GM12878 (cell line): ENCODE measurements at regions not wholly inside any gene's neighbourhood (a gene's known extent, or its start where the extent isn't known, plus 50 kb on each side); places are given as distances from the start of the nearest gene placed in this dataset.

Experiments
- BRCA1 ChIP-seq: IDR thresholded peaks from 2 replicates; pipeline ENCODE4 v1.6.1; 2011; ENCODE audit warnings: low read depth, low read length, improper control_type of control experiment
- CREB1 ChIP-seq: IDR thresholded peaks from 2 replicates; pipeline ENCODE4 v1.6.1; 2012; ENCODE audit warnings: low read depth, mild to moderate bottlenecking, inconsistent platforms
- CTCF ChIP-seq, 3 experiments: IDR thresholded peaks in 2 of 3; conservative IDR thresholded peaks in 1 of 3; 2 replicates each; pipeline ENCODE4 v1.5.1; 2011; ENCODE audit warnings: low read depth in 3 of 3, low read length in 3 of 3, mild to moderate bottlenecking in 3 of 3, control low read depth in 2 of 3, moderate library complexity in 2 of 3, inconsistent platforms in 1 of 3, mixed read lengths in 1 of 3; ENCODE audit not compliant: control insufficient read depth in 2 of 3, insufficient read depth in 1 of 3; ENCODE audit errors: extremely low read depth in 1 of 3
- ESRRA ChIP-seq: IDR thresholded peaks from 2 replicates; pipeline ENCODE4 v1.6.1; 2012; ENCODE audit warnings: mild to moderate bottlenecking, low read length, improper control_type of control experiment
- MEF2B ChIP-seq: fragments of 450-650 bp; IDR thresholded peaks from 2 replicates; pipeline ENCODE4 v1.6.1; 2018; ENCODE audit warnings: mild to moderate bottlenecking, moderate library complexity; ENCODE audit not compliant: partially characterized antibody, poor library complexity, severe bottlenecking
- POLR2A ChIP-seq: IDR thresholded peaks from 2 replicates; pipeline ENCODE4 v1.6.1; 2011; ENCODE audit warnings: low read depth, mild to moderate bottlenecking, low read length
- POLR2AphosphoS5 ChIP-seq: IDR thresholded peaks from 2 replicates; pipeline ENCODE4 v1.6.1; 2011; ENCODE audit warnings: mild to moderate bottlenecking, low read length, inconsistent platforms
- TAF1 ChIP-seq: IDR thresholded peaks from 2 replicates; pipeline ENCODE4 v1.6.1; 2011; ENCODE audit warnings: mild to moderate bottlenecking, low read depth, low read length, borderline replicate concordance
- ZNF24 ChIP-seq: fragments of 450-650 bp; IDR thresholded peaks from 2 replicates; pipeline ENCODE4 v1.6.1; 2017; ENCODE audit warnings: antibody characterized with exemption, mild to moderate bottlenecking

GRCh38 chr12:81963026-81963425 is 203.9 kb upstream of the PPFIA2 start:
- TF ChIP-seq POLR2A (no peak), CREB1 (no peak), POLR2AphosphoS5 (no peak), TAF1 (no peak), CTCF (IDR thresholded peaks at IDR 0.05 in 2 of 3, conservative IDR thresholded peaks at IDR 0.05 in 1 of 3; ENCODE audit: control insufficient read depth in 2 of 3, extremely low read depth in 1 of 3, insufficient read depth in 1 of 3, low read depth in 3 of 3, low read length in 3 of 3) (no peak), MEF2B (no peak), ZNF24 (no peak), BRCA1 (no peak), ESRRA (no peak)
